Caco-2 (cell line): ENCODE measurements at regions not wholly inside any gene's neighbourhood (a gene's known extent, or its start where the extent isn't known, plus 50 kb on each side); places are given as distances from the start of the nearest gene placed in this dataset.

Source experiments
- BruUV-seq: library from RNA; stranded (reverse); fragments of 400-500 nt; replicated peaks from 2 replicates; lab custom pipeline; 2021; lab: Mats Ljungman, UMichigan
- CTCF ChIA-PET: fragments of 300-600 bp; sonication (Branson Sonifier 250); formaldehyde crosslinking; loops from one replicate; lab custom pipeline; 2022; ENCODE audit warnings: antibody characterized with exemption; lab: Charles Lee
- POLR2A ChIA-PET: fragments of 300-600 bp; sonication (Branson Sonifier 250); formaldehyde crosslinking; loops from one replicate; lab custom pipeline; 2022; ENCODE audit warnings: antibody characterized with exemption; lab: Charles Lee
- DNase-seq, 2 experiments: peaks; one replicate each; pipeline versions ENCODE4 v3.0.0 to v3.0.0-alpha.2; 2020 to 2022
- H3K27me3 ChIP-seq: replicated peaks from 2 replicates; pipeline ENCODE4 v1.6.0; 2011; ENCODE audit warnings: low read length; ENCODE audit not compliant: control insufficient read depth, insufficient read depth
- H3K36me3 ChIP-seq: 2 replicates; pipeline ENCODE4 v1.5.1; 2011; ENCODE audit warnings: low read length; ENCODE audit not compliant: control insufficient read depth, insufficient read depth
- H3K4me1 ChIP-seq: fragments of 250-450 bp; sonication (Bioruptor Pico); 2 replicates; pipeline ENCODE4 v1.5.1; 2020; ENCODE audit warnings: mild to moderate bottlenecking
- H3K4me3 ChIP-seq: 2 replicates; pipeline ENCODE4 v1.5.1; 2011; ENCODE audit warnings: low read depth, mild to moderate bottlenecking, control low read depth, low read length
- H3K9me3 ChIP-seq: fragments of 250-450 bp; sonication (Bioruptor Pico); 2 replicates; pipeline ENCODE4 v1.5.1; 2020; ENCODE audit warnings: mild to moderate bottlenecking, moderate library complexity
- H3K27ac Mint-ChIP-seq: one replicate; pipeline ENCODE4 v1.8.0; 2022; ENCODE audit warnings: mixed read lengths; ENCODE audit not compliant: unreplicated experiment
- H3K27me3 Mint-ChIP-seq: one replicate; pipeline ENCODE4 v1.8.0; 2022; ENCODE audit warnings: mixed read lengths; ENCODE audit not compliant: insufficient read depth, unreplicated experiment
- H3K36me3 Mint-ChIP-seq: one replicate; pipeline ENCODE4 v1.8.0; 2022; ENCODE audit warnings: mild to moderate bottlenecking, mixed read lengths; ENCODE audit not compliant: insufficient read depth, unreplicated experiment
- H3K4me1 Mint-ChIP-seq: one replicate; pipeline ENCODE4 v1.8.0; 2022; ENCODE audit warnings: low read depth, mixed read lengths; ENCODE audit not compliant: unreplicated experiment
- H3K4me3 Mint-ChIP-seq: one replicate; pipeline ENCODE4 v1.8.0; 2022; ENCODE audit warnings: mild to moderate bottlenecking, moderate library complexity, mixed read lengths; ENCODE audit not compliant: unreplicated experiment
- H3K9me3 Mint-ChIP-seq: one replicate; pipeline ENCODE4 v1.8.0; 2022; ENCODE audit warnings: mixed read lengths; ENCODE audit not compliant: unreplicated experiment
- CTCF ChIP-seq, 2 experiments: fragments of 200-600 bp in 1 of 2; IDR thresholded peaks; 1 replicate in 1 of 2; 2 replicates in 1 of 2; pipeline versions ENCODE4 v1.5.1 to v1.8.0; 2011 to 2022; ENCODE audit warnings: antibody characterized with exemption in 1 of 2, control low read depth in 1 of 2, inconsistent platforms in 1 of 2, low read depth in 1 of 2, low read length in 1 of 2, mild to moderate bottlenecking in 1 of 2, moderate library complexity in 1 of 2; ENCODE audit not compliant: insufficient read depth in 1 of 2, severe bottlenecking in 1 of 2, unreplicated experiment in 1 of 2
- intact Hi-C: fragments of 100-400 bp; cut with micrococcal nuclease; formaldehyde crosslinking; loops from one replicate; pipeline ENCODE4 v1.10.0; 2022; ENCODE audit not compliant: unreplicated experiment

- H3K4me1 Mint-ChIP-seq: peaks cover 22% of the 10 kb centered on the region
- no peaks in the 10 kb centered on the region for H3K36me3 Mint-ChIP-seq
- no peaks in the 10 kb centered on the region for H3K27me3 ChIP-seq
- BruUV-seq: no TSS peak
- no peaks in the 10 kb centered on the region for H3K27me3 Mint-ChIP-seq
- H3K4me3 Mint-ChIP-seq: no peak overlapping the region
- DNase-seq: peak in 1 of 2 experiments; percentile 3
- TF ChIP-seq CTCF (IDR thresholded peaks at IDR 0.05; ENCODE audit: insufficient read depth in 1 of 2, low read depth in 1 of 2, low read length in 1 of 2, severe bottlenecking in 1 of 2, unreplicated experiment in 1 of 2): no peak
- no peaks in the 10 kb centered on the region for H3K36me3 ChIP-seq
- ChIA-PET CTCF (no interaction called here), POLR2A (no interaction called here)
- H3K27ac Mint-ChIP-seq: peak overlapping the region; percentile 57
- H3K4me1 ChIP-seq: peaks cover 28% of the 10 kb centered on the region
- H3K9me3 ChIP-seq: 0 out of 2 replicates have a peak, but pooled peaks cover 6% of the 10 kb centered on the region
- intact Hi-C loops: loop anchor here (1.0 to 10.0 kb wide), 6 partner anchors 25 to 386 kb away; no protein-coding TSS in a partner anchor
- H3K4me3 ChIP-seq: no peak overlapping the region
- peaks cover 20% of the 10 kb centered on the region for H3K9me3 Mint-ChIP-seq
Observed at GRCh38 chr6:102980951-102981350, 1587.4 kb downstream of the GRIK2 start.

GRCh38 chr6:102961902-102962301, 1568.4 kb downstream of the GRIK2 start:
- ChIA-PET POLR2A (no interaction called here), CTCF (no interaction called here)
- Mint-ChIP-seq H3K36me3 (peaks cover 6% of the 10 kb centered on the region), H3K27me3 (no peaks in the 10 kb centered on the region), H3K4me1 (peaks cover 13% of the 10 kb centered on the region), H3K9me3 (peaks cover 14% of the 10 kb centered on the region), H3K4me3 (no peak overlapping the region), H3K27ac (no peak overlapping the region)
- Histone ChIP-seq H3K36me3 (0 out of 2 replicates have a peak, but pooled peaks cover 1% of the 10 kb centered on the region), H3K27me3 (no peaks in the 10 kb centered on the region), H3K9me3 (no peaks in the 10 kb centered on the region), H3K4me1 (0 out of 2 replicates have a peak, but pooled peaks cover 2% of the 10 kb centered on the region), H3K4me3 (no peak overlapping the region)
- no peak for DNase-seq
- no peak for TF ChIP-seq CTCF (IDR thresholded peaks at IDR 0.05; ENCODE audit: insufficient read depth in 1 of 2, low read depth in 1 of 2, low read length in 1 of 2, severe bottlenecking in 1 of 2, unreplicated experiment in 1 of 2)
- no TSS peak for BruUV-seq
- intact Hi-C loops: no loop called here

GRCh38 chr6:102950967-102951366, 1557.5 kb downstream of the GRIK2 start:
- Histone ChIP-seq H3K4me1 (peaks cover 42% of the 10 kb centered on the region), H3K36me3 (no peaks in the 10 kb centered on the region), H3K4me3 (no peak overlapping the region), H3K27me3 (no peaks in the 10 kb centered on the region), H3K9me3 (no peaks in the 10 kb centered on the region)
- Mint-ChIP-seq H3K9me3 (peaks cover 27% of the 10 kb centered on the region), H3K27ac (no peak overlapping the region), H3K27me3 (no peaks in the 10 kb centered on the region), H3K36me3 (no peaks in the 10 kb centered on the region), H3K4me1 (peaks cover 18% of the 10 kb centered on the region), H3K4me3 (no peak overlapping the region)
- POLR2A ChIA-PET: no interaction called here
- no TSS peak for BruUV-seq
- CTCF ChIA-PET: no interaction called here
- DNase-seq: no peak
- TF ChIP-seq CTCF (IDR thresholded peaks at IDR 0.05; ENCODE audit: insufficient read depth in 1 of 2, low read depth in 1 of 2, low read length in 1 of 2, severe bottlenecking in 1 of 2, unreplicated experiment in 1 of 2): no peak
- intact Hi-C loops: loop anchor here (10.0 kb wide), 1 partner anchor 414 kb away; no protein-coding TSS in a partner anchor
